Activated naive CD4-positive, alpha-beta T cell treated with anti-CD3 and anti-CD28 coated beads, Interleukin-2, amount 50 U/mL, for 16 hours (primary cell): ENCODE measurements at regions not wholly inside any gene's neighbourhood (a gene's known extent, or its start where the extent isn't known, plus 50 kb on each side); places are given as distances from the start of the nearest gene placed in this dataset.
A peak's percentile ranks its signal among the peaks of the same experiment; 100 is the strongest.
"Not testable (repeated sequence)": the region's sequence is repeated elsewhere in the genome, so short reads cannot be mapped to it uniquely, and the experiment has no call there.

Experiments
- DNase-seq: peaks from one replicate; pipeline ENCODE4 v3.0.0-alpha.2; 2020

DNA sequence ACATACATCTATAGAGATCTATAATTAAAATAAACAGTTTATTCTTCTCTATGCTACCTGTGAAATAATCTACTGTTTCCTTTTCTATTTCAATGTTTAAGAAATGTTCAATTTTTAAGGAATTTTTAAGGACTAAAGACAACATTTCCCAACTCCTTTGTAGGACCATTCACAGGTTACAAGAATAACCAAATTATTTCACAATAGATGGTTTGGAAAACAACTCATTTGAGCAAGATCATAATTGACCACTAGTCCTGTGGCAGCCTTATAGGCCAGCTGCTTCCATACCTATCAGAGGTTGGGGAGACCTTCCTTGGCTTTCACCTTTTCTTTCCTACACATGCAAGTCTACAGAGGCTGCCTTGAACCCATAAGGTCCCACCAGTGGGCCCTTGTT lies 193.7 kb downstream of the TTC39B start:
- DNase-seq: no peak

DNA sequence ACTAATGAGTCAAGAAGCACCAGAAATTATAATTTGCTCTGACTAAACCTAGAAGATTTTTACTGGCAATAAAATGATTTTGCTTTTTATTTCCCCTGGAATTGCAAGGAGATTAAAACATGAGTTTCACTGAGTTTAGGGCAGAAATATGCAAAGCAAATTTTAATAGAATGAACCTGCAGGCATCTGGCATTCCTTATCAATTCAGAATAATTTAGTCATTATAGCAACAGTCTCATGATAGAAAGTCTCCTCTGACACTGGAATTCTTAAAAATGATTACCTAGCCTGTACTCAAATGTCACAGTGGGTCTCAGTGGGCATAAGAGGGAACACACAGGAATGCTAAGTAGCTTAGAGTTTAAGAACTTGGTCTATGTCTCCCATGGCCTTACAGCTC lies 195.9 kb downstream of the TTC39B start:
- DNase-seq: no peak

DNA sequence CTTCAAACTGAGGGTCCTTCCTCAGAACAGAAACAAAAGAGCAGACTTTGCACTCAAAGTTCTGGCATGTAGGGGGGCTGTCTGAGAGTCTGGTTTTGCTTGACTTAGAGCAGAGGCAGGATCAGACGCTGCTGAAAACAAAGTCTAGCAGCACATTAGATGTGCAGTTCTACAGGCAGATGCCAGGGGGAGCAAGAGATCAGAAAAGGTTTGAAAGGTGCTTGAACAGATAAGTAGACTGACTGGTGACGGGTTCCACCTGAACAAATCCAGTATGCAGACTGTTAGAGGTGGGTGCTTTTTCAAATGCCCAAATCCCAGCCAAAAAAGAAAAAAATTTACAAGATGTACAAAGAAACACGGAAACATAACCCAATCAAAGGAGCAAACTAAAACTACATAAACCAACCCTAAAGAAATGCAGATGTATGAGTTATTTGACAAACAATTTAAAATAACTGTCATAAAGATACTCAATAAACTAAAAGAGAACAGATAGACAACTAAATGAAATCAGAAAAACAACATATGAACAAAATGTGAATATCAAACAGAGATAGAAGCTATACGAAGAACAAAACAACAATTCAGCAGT lies 194.7 kb upstream of the FREM1 start:
- DNase-seq: peak; percentile 18

DNA sequence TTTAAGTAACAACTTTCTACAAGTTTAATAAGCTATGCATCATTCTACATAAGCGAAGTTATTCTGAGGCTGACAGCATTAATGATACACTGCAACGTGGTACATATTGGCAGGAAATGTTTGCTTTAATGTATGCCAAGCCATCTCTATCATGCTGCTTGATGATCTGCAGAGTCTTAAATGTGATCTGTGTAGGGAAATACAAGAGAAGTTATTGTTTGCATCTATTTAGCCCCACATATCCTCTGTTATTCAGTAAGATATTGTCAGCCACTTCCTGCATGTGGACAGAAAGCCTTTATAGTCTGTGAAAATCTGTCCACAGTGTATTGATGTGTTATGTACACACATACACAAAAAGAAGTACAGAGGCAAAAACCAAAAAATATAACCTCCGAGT lies 193.1 kb upstream of the FREM1 start:
- no peak for DNase-seq

DNA sequence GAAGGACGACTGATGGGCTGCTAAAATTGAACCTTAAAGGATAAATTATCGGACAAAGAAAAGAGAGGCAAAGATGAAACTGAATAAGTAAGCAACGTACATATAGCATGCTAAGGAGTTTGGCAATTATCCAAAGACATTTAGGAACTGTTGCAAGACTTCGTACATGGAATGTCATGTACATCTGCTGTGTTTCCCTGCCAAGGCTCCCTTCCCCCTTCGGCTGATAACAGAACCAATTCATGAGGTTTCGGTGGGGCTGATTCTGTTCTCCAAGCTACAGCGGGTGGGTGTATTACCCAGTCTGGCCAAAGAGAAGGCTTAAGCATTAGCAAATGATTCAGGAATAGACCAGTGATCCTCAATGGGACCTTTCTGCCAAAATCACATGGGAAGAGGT lies 190.9 kb upstream of the FREM1 start:
- no peak for DNase-seq

DNA sequence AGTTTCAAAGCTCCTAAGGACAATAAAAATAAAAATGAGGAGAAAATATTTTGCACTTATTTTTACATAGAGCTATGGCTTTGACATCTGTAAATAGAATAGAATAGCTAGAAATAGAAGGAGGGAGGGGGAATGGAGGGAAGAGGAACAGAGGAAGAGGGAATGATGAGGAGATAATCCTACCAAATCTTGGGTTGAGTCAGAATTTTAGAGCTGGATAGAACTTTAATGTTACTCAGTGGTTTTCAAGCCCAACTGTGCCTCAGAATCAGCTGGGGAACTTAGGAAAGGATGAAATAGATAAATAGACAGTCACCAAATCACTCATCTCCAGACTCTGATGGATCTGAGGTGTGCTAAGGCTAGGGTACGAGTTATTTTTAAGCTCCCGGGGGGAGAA lies 190.3 kb upstream of the FREM1 start:
- DNase-seq: no peak

DNA sequence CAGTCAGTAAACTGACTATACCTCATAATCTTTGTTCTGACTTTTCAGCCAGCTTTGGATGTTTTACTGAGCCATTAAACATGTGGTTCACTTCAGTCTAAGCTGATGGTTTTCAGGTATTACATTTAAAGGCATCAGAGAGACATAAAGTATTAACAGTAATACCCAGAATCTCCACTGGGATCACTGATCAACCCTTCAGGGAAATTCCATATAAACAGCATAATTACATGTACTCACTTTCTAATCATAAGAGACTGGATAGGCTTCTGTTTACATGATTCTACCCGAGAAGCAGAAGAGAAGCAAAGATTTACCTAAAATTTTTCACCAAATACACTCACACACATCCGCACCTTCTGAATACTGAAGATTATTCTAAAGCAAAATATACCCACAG lies 186.7 kb upstream of the FREM1 start:
- no peak for DNase-seq

DNA sequence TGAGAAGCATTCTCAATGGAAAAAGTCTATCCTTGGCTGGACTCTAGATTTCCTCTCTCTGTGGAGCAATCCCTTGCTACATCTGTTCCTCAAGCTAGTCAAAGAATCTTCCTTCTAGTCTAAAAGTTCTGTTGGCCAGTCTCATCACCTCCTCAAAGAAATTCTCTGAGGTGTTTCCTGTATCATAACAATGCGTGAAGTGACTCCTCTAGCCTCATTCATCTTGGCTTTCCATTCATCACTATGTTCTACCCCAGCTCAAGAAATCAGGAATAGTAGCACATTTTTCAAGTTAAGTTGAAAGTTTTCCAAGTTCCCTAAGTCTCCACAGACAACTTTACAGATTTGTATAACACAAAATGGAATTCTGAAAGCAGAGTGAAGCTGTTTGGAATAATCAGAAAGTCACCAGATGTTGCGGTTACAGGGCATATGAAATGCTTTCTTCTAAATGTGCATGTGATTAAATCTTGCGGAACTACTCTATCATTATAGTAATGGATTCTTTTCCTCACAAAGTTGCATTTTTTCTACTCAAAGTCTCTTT lies 176.6 kb upstream of the FREM1 start:
- no peak for DNase-seq

DNA sequence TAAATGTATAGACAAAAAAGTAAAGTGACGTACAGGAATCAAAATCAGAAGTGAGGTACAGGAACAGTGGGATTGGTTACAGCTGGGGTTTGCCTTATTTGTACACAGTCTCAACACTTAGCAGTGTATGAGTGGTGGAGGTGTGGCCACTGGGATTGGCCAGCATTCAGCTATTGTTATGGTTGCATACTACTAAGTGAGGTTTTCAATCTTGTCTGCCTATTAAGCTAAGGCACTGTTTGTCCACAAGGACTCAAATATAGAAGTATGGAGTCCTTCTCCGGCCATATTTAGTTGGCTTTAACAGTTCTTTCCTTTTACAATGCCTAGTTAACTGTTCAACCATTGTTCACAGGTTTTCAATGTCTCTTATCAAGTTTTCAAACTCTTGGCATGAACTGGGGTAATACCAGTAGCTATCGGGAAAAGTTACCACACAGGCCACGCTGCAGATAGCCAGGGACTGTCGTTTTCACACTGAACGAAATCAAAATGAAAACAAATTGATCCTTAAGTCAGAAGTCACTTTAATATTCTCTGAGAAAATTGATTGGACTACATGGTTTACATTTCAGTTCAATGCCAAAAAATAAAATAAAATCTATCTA lies 176.0 kb upstream of the FREM1 start:
- DNase-seq: no peak

DNA sequence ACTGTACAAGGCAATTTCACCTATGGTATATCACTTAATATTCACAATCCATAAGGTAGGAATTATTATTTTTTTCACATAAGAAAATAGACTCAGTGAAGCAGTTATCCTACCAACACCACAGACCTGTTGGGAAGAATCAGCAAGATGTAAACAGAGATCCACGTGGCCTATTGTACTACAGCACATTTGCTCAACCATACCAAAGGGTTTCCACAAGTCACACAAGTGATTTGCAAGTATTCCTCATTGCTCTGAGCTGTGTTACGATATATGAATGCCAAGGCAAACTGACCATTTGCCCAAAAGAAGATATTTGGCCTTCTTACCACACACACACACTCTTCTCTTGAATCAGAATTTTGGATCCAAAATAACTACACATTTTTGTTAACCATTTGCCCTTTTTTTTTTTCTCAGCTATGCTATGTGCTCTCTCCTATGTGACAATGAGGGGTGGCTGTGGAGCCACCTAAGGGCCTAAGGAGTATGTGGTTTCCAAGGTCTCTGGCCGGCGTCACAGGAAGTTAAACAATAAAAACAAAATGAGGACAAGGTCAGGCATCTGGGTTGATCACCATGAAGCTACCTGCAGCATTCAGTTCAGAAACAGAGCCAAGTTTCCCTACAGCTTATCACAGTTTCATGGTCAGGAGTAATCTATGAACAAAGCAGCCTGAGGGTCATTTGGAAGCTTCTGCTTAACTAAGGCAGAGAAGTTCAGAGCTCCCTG lies 171.0 kb upstream of the FREM1 start:
- no peak for DNase-seq

DNA sequence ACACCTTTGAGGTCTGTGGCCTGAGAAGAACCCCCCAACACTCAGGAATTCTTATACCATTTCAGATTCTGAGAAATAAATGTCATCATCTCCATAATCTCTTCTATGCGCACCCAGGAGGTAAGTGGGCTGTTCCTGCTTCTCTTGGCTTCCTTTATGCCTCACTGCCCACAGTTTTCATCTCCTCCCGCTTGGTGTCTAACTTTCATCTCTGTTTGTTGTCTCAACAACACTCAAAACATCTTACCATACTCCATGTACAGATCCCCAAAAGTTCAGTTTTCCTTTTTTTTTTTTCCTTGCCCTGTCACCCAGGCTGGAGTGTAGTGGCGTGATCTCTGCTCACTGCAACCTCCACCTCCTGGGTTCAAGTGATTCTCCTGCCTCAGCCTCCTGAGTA lies 170.2 kb upstream of the FREM1 start:
- DNase-seq: no peak

DNA sequence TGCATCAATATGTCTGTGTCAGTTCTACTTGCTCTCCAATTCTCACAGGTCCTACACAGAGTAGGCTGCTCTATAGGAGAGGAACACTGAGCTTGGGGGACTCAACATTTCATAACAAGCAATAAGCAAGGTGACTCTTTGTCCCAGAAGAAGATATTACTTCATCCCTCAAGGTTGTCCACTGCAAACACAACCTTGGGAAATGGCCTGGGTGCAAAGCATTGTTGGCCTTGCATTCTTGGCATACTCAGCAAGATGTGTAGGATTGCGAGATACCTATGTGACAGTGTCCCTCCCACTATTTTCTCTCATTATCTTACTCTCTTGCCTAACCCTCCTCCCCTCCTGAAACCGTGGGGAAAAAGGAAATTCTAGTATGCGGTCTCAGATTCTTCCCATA lies 169.8 kb upstream of the FREM1 start:
- DNase-seq: no peak

DNA sequence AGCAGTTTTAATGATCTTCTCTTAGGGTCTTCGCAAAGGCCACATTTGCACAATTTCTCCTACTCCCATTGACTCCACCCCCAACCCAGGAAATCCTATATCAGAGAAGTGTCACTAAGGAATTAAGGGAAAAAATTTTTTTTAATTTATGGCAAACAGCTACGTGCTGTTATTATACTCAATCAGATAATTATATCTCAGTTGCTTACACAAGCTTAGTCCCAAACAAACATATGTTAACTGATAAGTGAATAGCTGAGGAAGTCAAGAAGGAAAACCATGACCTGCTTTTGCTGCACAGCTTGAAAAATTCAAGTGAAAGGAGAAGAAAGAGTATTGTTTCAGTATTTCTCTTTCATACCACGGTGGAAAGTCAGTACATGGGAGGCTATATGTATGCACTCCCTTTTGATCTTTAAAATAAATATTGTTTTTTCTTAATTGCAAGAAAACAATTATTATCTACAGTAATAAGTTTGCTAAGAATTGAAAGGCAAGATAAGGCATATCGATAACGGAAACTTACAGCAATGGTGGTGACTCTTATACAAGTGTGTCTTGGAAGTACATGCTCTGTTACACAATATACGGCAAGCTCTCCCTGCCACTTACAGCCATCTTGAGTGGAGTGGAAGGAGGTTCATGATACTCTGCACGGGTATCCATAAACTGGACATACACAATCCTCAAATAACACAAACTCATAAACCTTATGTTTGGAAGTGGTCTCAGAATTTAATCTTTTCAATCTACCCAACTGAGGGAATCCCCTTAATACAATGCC lies 167.9 kb upstream of the FREM1 start:
- DNase-seq: no peak

DNA sequence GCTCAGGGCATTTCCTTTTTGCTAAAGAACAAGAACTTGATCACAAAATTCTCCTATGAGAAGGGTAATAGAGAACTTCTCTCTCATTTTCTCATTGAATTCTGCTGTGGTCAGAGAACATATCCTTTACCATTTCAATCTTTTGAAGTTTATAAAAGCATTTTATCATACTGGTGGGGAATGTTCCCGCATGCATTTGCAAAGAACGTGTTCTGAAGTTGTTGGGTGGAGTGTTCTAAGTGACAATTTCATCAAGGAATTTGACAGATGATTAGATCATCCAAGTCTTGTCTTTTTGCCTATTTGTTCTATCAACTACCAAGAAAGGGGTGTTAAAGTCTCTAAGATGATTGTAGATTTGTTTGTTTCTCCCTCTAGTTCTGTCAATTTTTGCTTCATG lies 163.4 kb upstream of the FREM1 start:
- no peak for DNase-seq

DNA sequence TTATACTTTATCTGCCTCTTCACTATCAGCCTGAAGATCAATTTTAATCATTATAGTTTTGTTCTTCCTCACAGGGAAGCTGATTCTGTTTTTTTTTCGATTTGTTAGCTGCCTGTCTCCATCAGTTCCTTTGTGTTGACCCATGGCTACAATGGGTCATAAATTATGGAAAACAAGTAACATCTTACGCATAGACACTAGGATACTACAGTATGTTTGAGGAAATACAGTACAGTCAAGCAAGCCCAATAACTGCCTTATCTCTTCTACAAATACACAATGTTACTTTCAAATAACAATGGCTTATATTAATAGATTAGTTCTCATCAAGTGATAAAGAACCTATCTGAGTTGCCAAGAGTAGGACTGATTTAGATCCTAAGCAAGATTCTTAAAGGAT lies 160.5 kb upstream of the FREM1 start:
- no peak for DNase-seq

DNA sequence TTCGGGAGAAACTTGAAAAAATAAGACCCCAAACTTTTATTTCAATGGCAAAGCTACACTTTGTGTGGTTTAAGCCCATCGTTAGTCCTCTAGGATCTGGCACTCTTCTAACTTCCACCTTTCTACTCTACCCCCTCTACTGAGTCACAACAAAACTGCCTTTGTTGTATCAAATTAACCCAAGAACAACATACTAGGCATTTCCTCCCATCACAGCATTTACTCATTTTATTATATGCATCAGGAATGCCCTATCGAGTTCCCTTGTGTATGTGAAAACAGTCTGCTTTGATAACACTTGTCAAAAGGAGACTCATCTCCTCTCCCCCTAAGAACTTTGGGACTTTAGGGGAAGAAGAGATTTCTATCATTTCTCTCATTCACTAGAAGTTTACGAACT lies 158.9 kb upstream of the FREM1 start:
- DNase-seq: no peak

DNA sequence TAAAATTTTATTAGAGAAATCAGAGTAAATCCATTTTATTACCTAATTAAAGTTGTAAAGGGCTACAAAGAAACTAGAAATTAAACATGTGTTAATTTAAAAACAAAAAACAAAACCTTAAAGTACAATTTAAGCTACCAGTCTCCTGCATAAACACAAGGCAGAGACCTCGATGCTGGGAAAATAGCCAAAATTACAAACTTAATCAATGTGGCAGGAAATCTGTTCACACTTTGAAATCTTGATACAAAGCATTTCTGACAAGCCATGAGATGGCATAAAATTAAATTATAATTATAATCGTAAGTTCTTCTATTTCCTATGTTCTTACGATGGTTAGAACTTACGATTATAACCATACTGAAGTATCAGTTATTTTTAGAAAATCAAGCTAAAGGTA lies 158.0 kb upstream of the FREM1 start:
- no peak for DNase-seq

DNA sequence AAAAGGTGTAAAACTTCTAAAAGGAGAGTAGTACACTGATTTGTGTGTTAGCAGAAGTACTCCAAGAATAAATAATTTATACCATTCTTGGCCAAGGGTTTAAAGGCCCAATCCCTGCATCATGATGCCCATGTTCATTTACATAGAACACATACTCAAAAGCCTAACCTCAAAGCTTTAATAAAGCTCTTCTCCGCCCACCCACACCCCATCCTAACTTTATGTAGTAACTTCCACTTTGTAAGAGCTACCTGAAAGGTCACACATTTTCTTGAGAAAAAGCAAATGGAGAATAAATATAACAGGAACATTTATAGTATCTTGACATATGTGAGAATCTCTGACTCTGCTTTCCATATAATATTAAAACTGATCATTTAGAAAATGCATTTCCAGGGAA lies 148.8 kb upstream of the FREM1 start:
- DNase-seq: no peak

DNA sequence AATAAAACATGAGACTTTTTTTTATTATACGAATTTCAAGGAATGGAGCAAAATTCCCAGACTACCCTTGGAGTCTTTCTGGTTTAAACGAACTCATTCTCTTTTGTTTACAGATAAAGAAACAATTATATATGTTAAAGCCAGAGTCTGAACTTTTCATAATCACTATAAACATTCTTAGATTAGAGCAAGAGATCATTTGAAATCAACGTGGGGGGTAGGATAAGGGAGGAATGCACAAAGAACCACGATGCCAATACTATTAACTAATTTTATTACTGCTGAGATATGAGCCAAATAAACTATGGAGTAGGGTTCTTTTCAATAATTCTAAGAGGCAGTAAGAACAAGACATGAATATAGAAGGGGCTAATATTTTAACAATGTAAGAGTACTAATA lies 148.0 kb upstream of the FREM1 start:
- DNase-seq: no peak

DNA sequence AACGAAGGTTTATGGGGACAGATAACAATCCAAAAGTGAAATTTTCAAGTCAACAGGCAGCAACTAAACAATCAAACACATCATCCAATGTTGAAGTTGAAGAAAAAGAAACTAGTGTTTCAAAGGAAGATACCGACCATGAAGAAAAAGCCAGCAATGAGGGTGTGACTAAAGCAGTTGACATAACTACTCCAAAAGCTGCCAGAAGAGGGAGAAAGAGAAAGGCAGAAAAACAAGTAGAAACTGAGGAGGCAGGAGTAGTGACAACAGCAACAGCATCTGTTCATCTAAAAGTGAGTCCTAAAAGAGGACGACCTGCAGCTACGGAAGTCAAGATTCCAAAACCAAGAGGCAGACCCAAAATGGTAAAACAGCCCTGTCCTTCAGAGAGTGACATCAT lies 145.1 kb upstream of the FREM1 start:
- not testable (repeated sequence) for DNase-seq

DNA sequence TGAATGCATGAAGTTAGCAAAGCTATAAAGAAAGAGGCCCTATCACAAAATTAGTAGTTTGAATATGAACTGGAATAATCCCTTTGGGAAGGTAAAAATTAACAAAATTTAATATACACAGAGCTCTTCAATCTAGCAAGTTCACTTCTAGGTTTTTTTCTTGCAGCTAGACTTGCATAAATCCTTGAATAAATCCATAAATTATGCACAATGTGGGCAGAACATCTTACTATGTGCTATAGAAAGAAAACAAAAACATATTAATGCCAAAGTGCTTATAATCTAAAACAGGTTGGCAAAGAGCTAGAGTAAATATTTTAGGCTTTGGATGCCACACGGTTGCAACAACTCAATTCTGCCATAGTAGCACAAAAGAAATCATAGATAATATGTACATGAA lies 138.5 kb upstream of the FREM1 start:
- DNase-seq: no peak

DNA sequence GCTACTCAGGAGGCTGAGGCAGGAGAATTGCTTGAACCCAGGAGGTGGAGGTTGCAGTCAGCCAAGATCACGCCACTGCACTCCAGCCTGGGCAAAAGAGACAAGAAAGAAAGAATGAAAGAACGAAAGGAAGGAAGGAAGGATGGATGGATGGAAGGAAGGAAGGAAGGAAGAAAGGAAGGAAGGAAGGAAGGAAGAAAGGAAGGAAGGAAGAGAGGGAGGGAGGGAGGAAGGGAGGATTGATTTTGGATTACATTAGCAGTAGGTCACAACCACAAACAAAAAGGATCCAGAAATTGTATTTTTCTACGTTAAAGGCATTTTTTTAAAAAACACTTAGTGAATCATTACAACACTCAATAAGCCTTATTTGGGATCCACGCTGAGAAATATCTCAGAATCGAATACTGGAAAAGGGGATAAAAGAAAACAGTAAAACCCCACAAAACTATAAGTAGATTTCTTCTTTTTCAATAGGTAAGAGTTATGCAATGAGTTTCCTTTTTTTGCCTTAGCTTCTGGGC lies 136.9 kb upstream of the FREM1 start:
- no peak for DNase-seq

DNA sequence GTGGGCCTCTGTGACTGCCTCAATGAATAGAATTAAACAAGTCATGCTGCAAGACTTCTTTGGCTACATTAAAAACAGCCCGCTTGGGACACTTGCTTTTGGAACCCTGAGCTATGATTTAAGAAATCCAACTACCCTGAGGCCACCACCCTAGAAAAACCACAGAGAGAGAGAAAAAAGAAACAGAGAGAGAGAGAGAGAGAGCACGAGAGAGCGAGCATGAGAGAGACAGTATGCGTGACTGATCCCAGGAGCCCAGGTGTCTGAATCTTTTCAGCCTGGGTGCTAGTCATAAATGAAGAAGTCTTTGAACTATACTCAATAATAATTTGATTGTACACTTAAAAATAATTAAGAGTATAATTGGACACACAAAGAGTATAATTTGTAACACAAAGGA lies 123.1 kb upstream of the FREM1 start:
- no peak for DNase-seq
